GM23338 (cell line): ENCODE measurements at regions not wholly inside any gene's neighbourhood (a gene's known extent, or its start where the extent isn't known, plus 50 kb on each side); places are given as distances from the start of the nearest gene placed in this dataset.
A peak's percentile ranks its signal among the peaks of the same experiment; 100 is the strongest.

ENCODE experiments used
- ATAC-seq: fragments of 200-7000 bp; cut with Tn5 transposase; 3 replicates; pipeline ENCODE4 v1.9.1; 2020
- DNase-seq: peaks from one replicate; pipeline ENCODE4 v3.0.0-alpha.2; 2015; ENCODE audit warnings: low spot score
- H2AFZ ChIP-seq: fragments of 200-600 bp; sonication (generic); 2 replicates; pipeline ENCODE4 v1.8.0; 2016; ENCODE audit warnings: antibody characterized with exemption, mild to moderate bottlenecking, moderate library complexity
- H3F3A ChIP-seq: fragments of 200-600 bp; sonication (generic); replicated peaks from 2 replicates; pipeline ENCODE4 v1.8.0; 2017; ENCODE audit warnings: antibody characterized with exemption, mixed run types, low read depth
- H3K27ac ChIP-seq: fragments of 200-600 bp; sonication (generic); 2 replicates; pipeline ENCODE4 v1.6.1; 2016; ENCODE audit warnings: low read depth
- H3K27me3 ChIP-seq: fragments of 200-600 bp; sonication (generic); 2 replicates; pipeline ENCODE4 v1.8.0; 2016; ENCODE audit warnings: mild to moderate bottlenecking, mixed run types, moderate library complexity; ENCODE audit not compliant: insufficient read depth
- H3K36me3 ChIP-seq: fragments of 200-600 bp; sonication (generic); 2 replicates; pipeline ENCODE4 v1.8.0; 2016; ENCODE audit warnings: mild to moderate bottlenecking; ENCODE audit not compliant: insufficient read depth
- H3K4me1 ChIP-seq: fragments of 200-600 bp; sonication (generic); 2 replicates; pipeline ENCODE4 v1.8.0; 2016; ENCODE audit warnings: mild to moderate bottlenecking, moderate library complexity; ENCODE audit not compliant: insufficient read depth
- H3K4me2 ChIP-seq: fragments of 200-600 bp; sonication (generic); 2 replicates; pipeline ENCODE4 v1.7.1; 2017; ENCODE audit warnings: mixed run types
- H3K4me3 ChIP-seq: fragments of 200-600 bp; sonication (generic); 2 replicates; pipeline ENCODE4 v1.6.1; 2016; ENCODE audit warnings: mixed run types
- H3K79me2 ChIP-seq: fragments of 200-600 bp; sonication (generic); replicated peaks from 2 replicates; pipeline ENCODE4 v1.8.0; 2017; ENCODE audit warnings: mild to moderate bottlenecking; ENCODE audit not compliant: insufficient read depth
- H3K9me2 ChIP-seq: fragments of 200-600 bp; sonication (generic); 2 replicates; pipeline ENCODE4 v1.8.0; 2017; ENCODE audit not compliant: insufficient read depth
- H4K20me1 ChIP-seq: fragments of 200-600 bp; sonication (generic); replicated peaks from 2 replicates; pipeline ENCODE4 v1.8.0; 2017; ENCODE audit warnings: mild to moderate bottlenecking; ENCODE audit not compliant: insufficient read depth
- H3K27ac Mint-ChIP-seq: 2 replicates; pipeline ENCODE4 v1.8.0; 2020; ENCODE audit warnings: inconsistent platforms, mild to moderate bottlenecking, moderate library complexity, mixed read lengths
- H3K27me3 Mint-ChIP-seq: 3 replicates; pipeline ENCODE4 v1.8.0; 2022; ENCODE audit warnings: low read depth, mild to moderate bottlenecking, moderate library complexity, mixed read lengths, inconsistent platforms; ENCODE audit not compliant: insufficient read depth, poor library complexity
- H3K36me3 Mint-ChIP-seq: 3 replicates; pipeline ENCODE4 v1.8.0; 2021; ENCODE audit warnings: low read depth, mild to moderate bottlenecking, inconsistent platforms, moderate library complexity, mixed read lengths
- H3K4me1 Mint-ChIP-seq: 3 replicates; pipeline ENCODE4 v1.8.0; 2020; ENCODE audit warnings: mild to moderate bottlenecking, inconsistent platforms, mixed read lengths
- H3K4me3 Mint-ChIP-seq: 3 replicates; pipeline ENCODE4 v1.8.0; 2021; ENCODE audit warnings: moderate library complexity, mild to moderate bottlenecking, inconsistent platforms, mixed read lengths
- H3K9me3 Mint-ChIP-seq: 3 replicates; pipeline ENCODE4 v1.8.0; 2020; ENCODE audit warnings: moderate library complexity, mild to moderate bottlenecking, inconsistent platforms, mixed read lengths
- CREB1 ChIP-seq: fragments of 250-450 bp; sonication (Bioruptor Pico); IDR thresholded peaks from 2 replicates; pipeline ENCODE4 v1.5.0; 2020; ENCODE audit warnings: low read depth, mild to moderate bottlenecking, moderate library complexity
- JUNB ChIP-seq: IDR thresholded peaks from one replicate; pipeline ENCODE4 v1.6.1; 2016; ENCODE audit warnings: antibody characterized with exemption; ENCODE audit not compliant: unreplicated experiment
- TF ChIP-seq, protein P1 (sequence below): fragments of 250-450 bp; sonication (Bioruptor Pico); IDR thresholded peaks from 2 replicates; pipeline ENCODE4 v1.5.0; 2020; ENCODE audit warnings: mild to moderate bottlenecking, moderate library complexity

- no peak overlapping the region for H3K27ac ChIP-seq
- H3K4me2 ChIP-seq = peak overlapping the region; percentile 3; the same call in 1 of the 2 replicates
- H3F3A ChIP-seq = no peaks in the 10 kb centered on the region
- H3K36me3 ChIP-seq = peaks cover 5% of the 10 kb centered on the region; the same call in 1 of the 2 replicates
- no peak overlapping the region for H3K4me3 ChIP-seq
- H3K27me3 ChIP-seq = no peaks in the 10 kb centered on the region
- Mint-ChIP-seq H3K36me3 (no peaks in the 10 kb centered on the region), H3K27me3 (peaks cover 3% of the 10 kb centered on the region), H3K9me3 (no peaks in the 10 kb centered on the region), H3K27ac (peak overlapping the region; percentile 22; the same call in 1 of the 2 replicates), H3K4me1 (peaks cover 47% of the 10 kb centered on the region), H3K4me3 (no peak overlapping the region)
- peaks cover 52% of the 10 kb centered on the region for H3K4me1 ChIP-seq
- no peaks in the 10 kb centered on the region for H4K20me1 ChIP-seq
- ATAC-seq = peak; percentile 73
- no peak overlapping the region; the same call in 1 of the 2 replicates for H2AFZ ChIP-seq
- DNase-seq = no peak
- TF ChIP-seq, protein P1, sequence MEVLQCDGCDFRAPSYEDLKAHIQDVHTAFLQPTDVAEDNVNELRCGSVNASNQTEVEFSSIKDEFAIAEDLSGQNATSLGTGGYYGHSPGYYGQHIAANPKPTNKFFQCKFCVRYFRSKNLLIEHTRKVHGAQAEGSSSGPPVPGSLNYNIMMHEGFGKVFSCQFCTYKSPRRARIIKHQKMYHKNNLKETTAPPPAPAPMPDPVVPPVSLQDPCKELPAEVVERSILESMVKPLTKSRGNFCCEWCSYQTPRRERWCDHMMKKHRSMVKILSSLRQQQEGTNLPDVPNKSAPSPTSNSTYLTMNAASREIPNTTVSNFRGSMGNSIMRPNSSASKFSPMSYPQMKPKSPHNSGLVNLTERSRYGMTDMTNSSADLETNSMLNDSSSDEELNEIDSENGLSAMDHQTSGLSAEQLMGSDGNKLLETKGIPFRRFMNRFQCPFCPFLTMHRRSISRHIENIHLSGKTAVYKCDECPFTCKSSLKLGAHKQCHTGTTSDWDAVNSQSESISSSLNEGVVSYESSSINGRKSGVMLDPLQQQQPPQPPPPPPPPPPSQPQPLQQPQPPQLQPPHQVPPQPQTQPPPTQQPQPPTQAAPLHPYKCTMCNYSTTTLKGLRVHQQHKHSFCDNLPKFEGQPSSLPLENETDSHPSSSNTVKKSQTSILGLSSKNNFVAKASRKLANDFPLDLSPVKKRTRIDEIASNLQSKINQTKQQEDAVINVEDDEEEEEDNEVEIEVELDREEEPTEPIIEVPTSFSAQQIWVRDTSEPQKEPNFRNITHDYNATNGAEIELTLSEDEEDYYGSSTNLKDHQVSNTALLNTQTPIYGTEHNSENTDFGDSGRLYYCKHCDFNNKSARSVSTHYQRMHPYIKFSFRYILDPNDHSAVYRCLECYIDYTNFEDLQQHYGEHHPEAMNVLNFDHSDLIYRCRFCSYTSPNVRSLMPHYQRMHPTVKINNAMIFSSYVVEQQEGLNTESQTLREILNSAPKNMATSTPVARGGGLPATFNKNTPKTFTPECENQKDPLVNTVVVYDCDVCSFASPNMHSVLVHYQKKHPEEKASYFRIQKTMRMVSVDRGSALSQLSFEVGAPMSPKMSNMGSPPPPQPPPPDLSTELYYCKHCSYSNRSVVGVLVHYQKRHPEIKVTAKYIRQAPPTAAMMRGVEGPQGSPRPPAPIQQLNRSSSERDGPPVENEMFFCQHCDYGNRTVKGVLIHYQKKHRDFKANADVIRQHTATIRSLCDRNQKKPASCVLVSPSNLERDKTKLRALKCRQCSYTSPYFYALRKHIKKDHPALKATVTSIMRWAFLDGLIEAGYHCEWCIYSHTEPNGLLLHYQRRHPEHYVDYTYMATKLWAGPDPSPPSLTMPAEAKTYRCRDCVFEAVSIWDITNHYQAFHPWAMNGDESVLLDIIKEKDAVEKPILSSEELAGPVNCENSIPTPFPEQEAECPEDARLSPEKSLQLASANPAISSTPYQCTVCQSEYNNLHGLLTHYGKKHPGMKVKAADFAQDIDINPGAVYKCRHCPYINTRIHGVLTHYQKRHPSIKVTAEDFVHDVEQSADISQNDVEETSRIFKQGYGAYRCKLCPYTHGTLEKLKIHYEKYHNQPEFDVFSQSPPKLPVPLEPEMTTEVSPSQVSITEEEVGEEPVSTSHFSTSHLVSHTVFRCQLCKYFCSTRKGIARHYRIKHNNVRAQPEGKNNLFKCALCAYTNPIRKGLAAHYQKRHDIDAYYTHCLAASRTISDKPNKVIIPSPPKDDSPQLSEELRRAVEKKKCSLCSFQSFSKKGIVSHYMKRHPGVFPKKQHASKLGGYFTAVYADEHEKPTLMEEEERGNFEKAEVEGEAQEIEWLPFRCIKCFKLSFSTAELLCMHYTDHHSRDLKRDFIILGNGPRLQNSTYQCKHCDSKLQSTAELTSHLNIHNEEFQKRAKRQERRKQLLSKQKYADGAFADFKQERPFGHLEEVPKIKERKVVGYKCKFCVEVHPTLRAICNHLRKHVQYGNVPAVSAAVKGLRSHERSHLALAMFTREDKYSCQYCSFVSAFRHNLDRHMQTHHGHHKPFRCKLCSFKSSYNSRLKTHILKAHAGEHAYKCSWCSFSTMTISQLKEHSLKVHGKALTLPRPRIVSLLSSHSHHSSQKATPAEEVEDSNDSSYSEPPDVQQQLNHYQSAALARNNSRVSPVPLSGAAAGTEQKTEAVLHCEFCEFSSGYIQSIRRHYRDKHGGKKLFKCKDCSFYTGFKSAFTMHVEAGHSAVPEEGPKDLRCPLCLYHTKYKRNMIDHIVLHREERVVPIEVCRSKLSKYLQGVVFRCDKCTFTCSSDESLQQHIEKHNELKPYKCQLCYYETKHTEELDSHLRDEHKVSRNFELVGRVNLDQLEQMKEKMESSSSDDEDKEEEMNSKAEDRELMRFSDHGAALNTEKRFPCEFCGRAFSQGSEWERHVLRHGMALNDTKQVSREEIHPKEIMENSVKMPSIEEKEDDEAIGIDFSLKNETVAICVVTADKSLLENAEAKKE (CRISPR knock-in tag) = no peak
- TF ChIP-seq JUNB = no peak
- TF ChIP-seq CREB1 (CRISPR knock-in tag) = no peak
- no peaks in the 10 kb centered on the region for H3K9me2 ChIP-seq
- H3K79me2 ChIP-seq = no peaks in the 10 kb centered on the region
Observed at GRCh38 chr1:81407000-81407821, 393.5 kb upstream of the ADGRL2 start.
